ENCODE measurements at regions not wholly inside any gene's neighbourhood (a gene's known extent, or its start where the extent isn't known, plus 50 kb on each side); places are given as distances from the start of the nearest gene placed in this dataset.
"Not testable (repeated sequence)": the region's sequence is repeated elsewhere in the genome, so short reads cannot be mapped to it uniquely, and the experiment has no call there.

GRCh38 chr6:106796781-106797180, 167.4 kb downstream of the QRSL1 start:
- no peak for DNase-seq

- no peak for DNase-seq
Measured at GRCh38 chr6:106794129-106794528, 164.8 kb downstream of the QRSL1 start.

GRCh38 chr6:106792536-106793236, 163.3 kb downstream of the QRSL1 start:
- no peak for DNase-seq

GRCh38 chr6:106790935-106791334, 161.6 kb downstream of the QRSL1 start:
- no peak for DNase-seq

- DNase-seq: no peak
Measured at GRCh38 chr6:106790149-106790770, 160.9 kb downstream of the QRSL1 start.

GRCh38 chr6:106789428-106790148, 160.2 kb downstream of the QRSL1 start:
- DNase-seq: no peak

GRCh38 chr6:106788761-106789160, 159.4 kb downstream of the QRSL1 start:
- no peak for DNase-seq

GRCh38 chr6:106787327-106788196, 158.2 kb downstream of the QRSL1 start:
- DNase-seq: no peak

- no peak for DNase-seq
Measured at GRCh38 chr6:106785298-106785697, 155.9 kb downstream of the QRSL1 start.

- DNase-seq: no peak
Measured at GRCh38 chr6:106783640-106784566, 154.5 kb downstream of the QRSL1 start.

GRCh38 chr6:106782536-106783285, 153.3 kb downstream of the QRSL1 start:
- no peak for DNase-seq

GRCh38 chr6:106779552-106779951, 150.2 kb downstream of the QRSL1 start:
- DNase-seq: not testable (repeated sequence)

GRCh38 chr6:106778943-106779342, 149.6 kb downstream of the QRSL1 start:
- no peak for DNase-seq

GRCh38 chr6:106773996-106774629, 144.7 kb downstream of the QRSL1 start:
- DNase-seq: no peak

GRCh38 chr6:106773522-106773921, 144.1 kb downstream of the QRSL1 start:
- no peak for DNase-seq

- no peak for DNase-seq
Measured at GRCh38 chr6:106772270-106773142, 143.1 kb downstream of the QRSL1 start.

- DNase-seq: no peak
Measured at GRCh38 chr6:106771822-106772221, 142.4 kb downstream of the QRSL1 start.

GRCh38 chr6:106770663-106771062, 141.3 kb downstream of the QRSL1 start:
- no peak for DNase-seq

- no peak for DNase-seq
Measured at GRCh38 chr6:106770081-106770480, 140.7 kb downstream of the QRSL1 start.

- no peak for DNase-seq
Measured at GRCh38 chr6:106767271-106767670, 137.9 kb downstream of the QRSL1 start.

Data from Kasumi-1 (cell line).